HG03442 (cell line): ENCODE measurements at regions not wholly inside any gene's neighbourhood (a gene's known extent, or its start where the extent isn't known, plus 50 kb on each side); places are given as distances from the start of the nearest gene placed in this dataset.

Experiments
- ATAC-seq: cut with Tn5 transposase; IDR thresholded peaks from one replicate; pipeline ENCODE4 v1.9.1; 2021; ENCODE audit warnings: mild to moderate bottlenecking, moderate library complexity; ENCODE audit not compliant: unreplicated experiment

DNA sequence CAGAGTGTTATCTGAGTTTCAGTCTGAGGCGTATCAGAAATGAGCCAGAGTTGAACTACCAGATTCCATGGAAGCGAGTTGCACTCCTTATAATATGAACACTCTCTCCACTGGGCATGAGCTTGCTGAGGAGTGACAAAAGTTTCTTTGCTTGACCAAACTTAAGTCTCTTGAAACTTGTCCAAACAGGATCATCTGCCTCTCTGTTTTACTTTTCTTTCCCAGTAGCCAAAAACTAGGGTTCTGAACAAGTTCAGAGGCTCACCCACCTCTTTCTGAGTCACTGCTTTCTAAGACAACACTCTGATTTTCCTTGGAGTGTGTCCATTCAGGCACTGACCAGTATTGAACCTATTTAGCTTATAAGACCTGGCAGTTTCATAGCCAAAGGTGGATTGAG lies 233.2 kb upstream of the TCF4 start:
- no peak for ATAC-seq

DNA sequence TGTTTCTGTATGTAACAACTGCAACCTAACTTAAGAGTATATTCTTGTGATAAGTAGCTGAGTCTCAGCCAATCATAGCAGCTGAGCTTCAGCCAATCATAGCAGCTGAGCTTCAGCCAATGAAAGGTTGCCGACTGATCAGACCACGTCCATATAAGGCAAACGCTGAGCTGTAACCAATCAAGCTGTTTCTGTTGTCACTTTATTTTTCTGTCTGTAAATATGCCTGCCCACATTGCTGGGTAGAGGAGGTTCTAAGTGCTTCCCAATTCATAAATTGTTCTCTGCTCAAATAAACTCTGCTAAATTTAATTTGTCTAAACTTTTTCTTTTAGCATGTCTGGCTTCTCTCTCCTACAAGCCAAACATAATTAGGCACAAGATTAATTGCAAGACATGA lies 231.5 kb upstream of the TCF4 start:
- no peak for ATAC-seq

DNA sequence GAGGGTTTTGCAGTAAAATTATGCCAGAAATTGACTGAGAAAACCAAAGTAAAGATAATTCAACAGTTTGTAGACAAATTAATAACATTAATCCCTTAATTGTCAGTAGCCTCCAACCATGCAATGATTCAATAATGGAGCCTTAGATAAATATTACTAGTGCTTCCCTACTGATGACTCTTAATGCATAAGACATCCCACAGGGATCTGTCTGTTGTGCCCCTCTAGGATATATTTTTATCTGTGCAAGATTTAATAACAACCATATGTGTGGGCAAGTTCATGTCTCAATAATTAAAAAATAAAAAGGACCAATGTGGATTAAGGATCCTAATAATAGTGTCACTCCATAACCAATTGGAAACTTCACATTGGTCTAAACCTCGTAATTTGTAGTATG lies 230.3 kb upstream of the TCF4 start:
- no peak for ATAC-seq

DNA sequence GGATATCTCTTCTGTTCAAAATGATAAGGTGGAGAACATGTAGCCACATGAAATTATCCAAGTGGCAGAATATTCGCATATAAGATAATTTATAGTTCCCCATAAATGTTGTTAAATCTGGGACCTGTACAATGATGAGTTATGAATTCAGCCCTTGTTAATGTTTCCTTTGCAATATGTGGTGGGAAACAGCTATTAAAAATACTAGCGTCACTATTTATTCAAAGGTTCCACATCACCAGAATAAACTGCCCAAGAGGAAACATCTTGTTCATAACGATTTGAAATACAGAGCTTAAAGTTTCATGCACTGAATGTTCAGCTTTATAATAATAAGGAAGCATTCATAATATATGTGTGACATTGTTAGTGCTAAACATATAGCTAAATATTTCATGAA lies 223.9 kb upstream of the TCF4 start:
- ATAC-seq = no peak

DNA sequence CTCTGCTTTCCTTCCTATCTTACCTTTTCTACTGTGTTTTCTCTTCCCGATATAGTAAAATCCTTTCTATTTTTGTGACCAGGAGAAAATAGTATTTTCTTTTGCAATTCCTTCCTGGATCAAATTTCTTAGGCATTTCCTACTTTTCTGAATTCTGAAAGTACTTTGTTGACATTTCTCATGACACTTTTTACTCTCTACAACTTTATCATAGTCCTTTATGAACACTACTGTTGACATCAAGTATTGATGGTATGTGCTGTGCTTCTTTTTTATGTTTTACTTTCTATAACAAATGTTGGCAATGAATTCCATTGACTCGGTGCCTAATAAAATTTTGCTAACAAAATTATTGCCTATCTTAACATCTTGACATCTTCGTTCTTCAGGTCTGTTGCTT lies 217.7 kb upstream of the TCF4 start:
- ATAC-seq = no peak

DNA sequence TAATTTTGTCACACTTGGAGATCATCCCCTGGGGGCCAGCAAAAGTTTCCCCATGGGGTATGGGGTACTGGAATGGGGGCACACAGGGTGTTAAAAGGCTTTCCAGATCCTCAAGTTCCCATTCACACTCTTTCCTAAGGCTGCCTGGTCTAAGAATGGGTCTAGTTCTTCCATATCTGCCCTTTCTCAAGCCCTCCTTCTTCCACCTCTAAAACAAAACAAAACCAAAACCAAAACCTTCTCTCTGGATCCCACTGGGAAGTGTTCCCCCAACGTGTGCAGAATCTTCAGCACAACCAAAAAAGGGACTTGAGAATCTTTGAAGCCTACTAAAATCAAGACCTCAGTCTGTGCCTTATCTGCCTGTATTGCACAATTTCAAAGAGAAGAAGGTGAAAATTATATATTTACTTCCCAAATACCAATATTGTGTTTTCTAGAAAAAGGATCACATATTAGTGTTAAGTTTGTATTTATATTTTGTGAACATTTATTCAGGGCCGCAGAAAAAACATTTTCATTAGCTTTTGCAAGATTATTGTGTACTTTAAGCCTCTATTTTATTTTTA lies 207.2 kb upstream of the TCF4 start:
- no peak for ATAC-seq

DNA sequence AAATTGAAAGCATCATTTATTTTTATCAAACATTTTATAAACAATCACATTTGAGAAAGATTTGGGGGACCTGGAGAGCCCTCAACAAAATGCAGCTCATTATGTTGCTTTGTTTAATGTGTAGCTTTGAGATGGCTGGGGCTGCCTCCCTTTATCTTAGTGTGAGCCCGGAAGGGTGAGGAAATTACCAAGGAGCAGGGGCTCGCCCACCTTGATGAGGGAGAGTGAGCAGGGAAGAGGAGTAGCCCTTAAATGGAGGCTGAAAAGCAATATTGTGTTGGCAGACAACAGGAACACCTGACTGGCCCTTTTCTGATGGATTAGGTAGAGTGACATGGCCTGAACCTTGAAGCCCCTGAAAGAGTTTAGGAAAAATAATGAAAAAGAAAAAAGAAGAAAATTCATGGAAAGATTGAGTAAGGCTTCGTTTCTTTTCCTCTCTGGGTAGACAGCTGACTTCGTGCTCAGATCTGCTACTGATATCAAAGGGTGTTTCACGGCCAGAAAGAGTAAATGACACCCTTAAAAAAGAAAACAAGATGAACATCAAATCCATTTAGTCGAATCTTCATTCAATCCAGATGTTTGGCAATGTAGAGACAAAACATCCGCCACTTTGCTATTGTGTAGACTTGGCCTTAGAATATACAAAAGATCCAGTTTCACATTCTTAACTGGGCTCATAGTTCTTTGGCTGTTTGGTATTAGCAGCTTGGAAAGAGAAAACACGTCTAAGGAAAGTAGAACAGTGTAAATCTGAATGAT lies 206.5 kb upstream of the TCF4 start:
- no peak for ATAC-seq

DNA sequence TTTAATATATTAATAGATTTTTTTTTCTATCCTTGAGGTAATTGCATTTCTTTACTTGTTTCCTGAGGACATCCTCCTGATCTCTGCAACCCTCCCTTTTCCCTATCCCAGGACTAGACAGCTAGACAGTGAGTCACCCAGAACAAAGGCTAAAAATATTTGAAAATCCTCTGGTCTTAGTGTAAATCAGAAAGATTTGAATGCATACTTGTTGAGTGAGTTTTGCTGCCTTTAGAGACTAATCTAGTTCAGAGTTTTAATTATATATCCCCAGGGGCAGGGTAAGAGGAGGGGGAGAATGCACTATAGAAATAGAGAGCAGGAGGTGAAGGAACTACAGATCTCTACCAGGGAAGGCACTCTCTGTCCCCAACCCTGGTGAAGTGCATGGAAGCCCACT lies 202.3 kb upstream of the TCF4 start:
- ATAC-seq = no peak

DNA sequence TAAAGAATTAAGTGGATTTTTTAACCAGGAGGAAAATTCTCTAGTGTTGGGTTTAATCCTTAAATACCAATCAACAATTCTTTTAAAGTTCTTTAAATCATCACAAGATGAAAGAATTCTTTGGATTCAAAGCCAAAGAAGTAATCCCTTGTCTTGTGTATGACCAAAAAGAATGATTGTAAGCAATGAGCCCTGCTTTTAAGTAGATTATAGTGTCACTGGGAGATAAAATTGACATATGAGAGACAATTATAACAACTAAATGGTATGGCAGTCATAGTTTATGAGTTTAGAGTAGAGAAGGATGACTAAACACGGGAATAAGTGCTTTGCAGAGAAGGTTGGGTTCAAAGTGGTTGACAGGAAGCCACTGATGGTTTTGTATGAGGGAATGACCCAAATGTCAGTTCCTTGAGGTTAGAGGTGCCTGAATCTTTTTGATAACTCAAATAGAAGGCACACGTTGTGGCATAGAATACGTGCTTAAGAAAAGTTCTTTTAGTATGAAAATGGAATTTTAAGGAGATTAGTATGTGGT lies 199.6 kb upstream of the TCF4 start:
- ATAC-seq = no peak

DNA sequence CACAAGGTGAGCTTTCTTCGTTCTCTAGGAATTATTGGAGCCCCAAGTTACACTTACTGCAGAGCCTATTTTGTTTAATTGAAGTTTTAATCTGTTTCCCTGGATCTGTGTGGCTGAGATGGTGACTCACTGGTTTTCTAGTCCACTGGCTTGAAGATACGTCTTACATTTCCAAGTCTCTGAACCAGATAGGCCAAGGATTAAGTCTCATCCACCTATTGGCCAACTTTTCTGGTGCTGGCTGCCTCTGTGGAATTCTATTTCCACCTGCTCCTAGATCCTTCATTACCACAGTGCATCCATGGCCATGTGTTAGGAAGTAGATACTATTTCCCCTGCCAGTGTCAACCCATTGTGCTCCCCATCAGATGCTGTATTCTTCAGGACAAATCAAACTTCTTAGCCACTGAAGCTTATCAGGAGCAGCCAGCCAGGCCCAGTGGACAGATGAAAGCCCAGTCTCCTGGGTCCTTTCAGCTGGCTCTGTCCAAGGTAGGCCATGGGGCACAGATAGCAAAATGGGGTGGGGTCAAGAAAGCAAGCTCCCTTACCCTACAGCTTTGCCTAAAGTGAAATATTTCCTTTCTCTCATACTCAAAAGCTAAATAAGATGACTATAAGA lies 198.8 kb upstream of the TCF4 start:
- ATAC-seq = no peak

DNA sequence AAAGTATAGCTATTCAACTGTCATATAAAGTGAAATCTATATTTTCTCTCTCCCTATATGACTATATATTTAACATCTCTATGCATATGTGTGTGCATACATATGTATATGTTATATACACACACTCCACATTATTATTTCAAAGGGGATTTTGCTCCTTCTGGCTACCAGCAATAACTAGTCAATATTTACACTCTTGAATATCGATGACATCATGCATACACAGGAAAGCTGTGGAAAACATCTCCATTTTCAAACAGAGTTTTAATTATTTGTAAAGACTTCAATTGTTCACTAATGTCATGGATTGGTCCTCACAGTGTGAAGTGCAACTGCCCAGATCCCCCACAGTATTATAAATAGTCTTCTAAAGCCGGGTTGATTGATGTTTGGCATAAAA lies 195.9 kb upstream of the TCF4 start:
- no peak for ATAC-seq

DNA sequence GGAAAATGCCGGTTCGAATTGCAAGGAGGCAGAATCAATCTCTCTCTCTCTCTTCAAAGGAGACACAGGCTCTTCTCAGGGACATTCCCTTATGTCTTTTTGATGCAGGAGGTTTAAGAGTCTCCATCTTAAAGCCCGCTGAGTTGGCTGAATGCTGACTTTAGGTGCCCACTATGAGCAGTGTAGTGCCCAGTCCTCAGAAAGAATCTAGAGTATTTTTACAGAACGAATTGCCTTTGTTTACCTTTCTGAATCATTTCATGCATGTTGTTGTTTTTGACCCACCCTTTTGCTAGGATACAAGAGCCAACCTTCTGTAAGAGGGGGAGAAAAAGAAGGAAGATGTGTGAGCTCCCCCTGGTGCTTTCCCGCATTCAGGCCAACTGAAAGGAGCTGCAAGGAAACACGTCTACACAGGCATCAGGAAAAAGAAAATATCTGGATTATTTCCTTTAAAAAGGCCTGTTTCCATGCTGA lies 193.5 kb upstream of the TCF4 start:
- no peak for ATAC-seq

DNA sequence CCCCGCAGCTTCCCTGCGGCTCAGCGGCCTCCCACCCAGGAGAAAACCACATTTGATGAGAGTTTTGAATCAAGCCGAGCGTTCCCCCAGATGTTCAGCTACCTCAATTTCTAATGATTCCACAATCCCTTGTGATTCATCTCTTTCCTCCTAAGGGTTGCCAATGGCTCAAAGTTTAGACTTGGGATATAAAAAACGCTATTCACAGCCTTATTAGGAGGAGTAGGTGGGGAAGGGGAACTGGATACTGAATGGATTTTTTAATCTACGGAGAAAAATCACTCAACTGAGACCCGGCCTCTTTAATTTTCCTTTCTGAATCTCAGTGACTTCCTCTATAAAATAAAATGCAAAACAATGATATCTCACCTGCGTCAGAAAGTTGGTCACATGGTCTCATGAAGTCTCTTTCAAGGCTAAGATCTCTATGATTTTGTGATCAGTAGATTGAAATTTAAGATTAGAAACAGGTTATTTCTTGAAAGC lies 192.6 kb upstream of the TCF4 start:
- no peak for ATAC-seq

DNA sequence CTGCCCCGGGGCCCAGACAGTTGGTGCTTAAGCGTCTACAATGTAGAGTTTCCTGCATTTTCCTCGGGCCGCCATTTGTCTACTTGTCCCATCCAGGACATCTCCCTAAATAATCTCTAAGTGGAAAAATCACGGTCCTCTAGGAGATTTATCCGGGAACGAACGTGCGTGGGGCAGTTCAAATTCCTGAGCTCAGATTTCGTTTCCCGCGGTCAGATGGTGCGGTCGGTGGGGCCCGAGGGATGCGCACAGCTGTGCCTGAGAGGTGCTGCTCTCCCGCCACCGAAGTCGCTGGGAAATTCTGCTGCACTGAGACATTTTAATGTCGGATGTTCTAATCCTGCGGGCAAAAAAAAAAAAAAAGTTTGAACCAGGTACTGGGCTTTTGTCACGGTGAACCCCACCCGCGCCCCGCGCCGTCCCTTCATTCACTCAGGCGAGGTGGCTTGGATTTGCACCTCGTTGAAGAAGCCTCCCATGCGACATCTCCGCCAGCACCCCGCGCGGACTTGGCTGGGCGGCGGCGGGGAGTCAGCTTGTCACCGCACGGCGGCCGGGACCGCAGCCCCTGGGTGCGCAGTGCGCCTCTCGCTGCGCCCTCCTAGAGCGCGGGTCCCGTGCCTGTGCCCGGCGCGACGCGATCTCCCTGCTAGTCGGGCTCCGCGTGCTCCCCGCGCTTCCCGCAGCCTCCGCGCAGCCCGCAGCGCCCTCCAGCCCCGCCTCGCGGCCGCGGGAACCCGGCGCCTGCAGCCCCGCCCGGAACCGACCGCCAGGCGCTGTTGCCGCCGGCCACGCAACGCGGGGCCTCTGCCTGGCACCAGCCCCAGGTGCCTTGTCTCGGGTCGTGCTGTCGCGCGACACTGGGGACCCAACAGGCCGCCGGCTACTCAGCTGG lies 191.9 kb upstream of the TCF4 start:
- ATAC-seq = no peak

DNA sequence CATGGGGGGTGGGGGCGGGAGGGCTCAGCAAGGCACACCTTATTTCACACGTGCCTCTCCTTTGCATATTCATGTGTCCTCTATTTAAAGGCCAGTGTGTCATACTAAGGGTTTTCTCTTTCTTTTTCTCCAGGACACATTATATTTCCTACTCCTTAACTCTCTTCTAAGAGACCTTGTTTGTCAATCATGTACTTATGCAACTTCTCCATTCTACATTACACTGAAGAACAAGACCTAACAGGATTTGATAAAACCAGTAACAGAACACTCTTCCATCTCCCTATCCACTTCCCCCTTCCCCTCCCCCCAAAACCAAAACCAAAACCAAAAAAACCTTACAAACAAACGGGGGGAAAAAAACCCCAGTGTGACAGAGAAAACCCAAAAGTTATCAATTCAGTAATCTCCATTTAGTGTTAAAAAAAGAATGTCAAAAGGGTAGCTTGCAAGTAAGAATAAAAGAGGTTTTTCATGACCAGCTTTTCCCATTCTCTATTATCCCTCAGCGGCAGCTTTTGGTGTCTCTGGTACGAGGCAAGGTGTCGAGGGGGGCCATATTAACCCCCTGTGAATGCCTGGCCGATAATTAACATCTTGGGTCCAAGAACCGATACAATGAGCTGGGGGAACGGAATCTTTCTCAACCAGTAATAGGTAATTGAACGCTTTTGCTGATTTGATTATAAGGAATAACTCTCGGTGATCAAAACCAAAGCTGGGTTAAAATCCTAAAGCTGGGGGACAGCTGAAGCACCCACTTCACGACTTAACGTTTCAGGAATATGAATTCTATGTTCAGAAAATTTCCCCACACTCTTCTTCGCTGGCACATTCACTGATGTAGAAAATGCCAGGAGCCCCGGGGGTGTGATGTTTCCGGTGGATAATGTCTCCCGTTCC lies 191.0 kb upstream of the TCF4 start:
- ATAC-seq = peak; percentile 35

DNA sequence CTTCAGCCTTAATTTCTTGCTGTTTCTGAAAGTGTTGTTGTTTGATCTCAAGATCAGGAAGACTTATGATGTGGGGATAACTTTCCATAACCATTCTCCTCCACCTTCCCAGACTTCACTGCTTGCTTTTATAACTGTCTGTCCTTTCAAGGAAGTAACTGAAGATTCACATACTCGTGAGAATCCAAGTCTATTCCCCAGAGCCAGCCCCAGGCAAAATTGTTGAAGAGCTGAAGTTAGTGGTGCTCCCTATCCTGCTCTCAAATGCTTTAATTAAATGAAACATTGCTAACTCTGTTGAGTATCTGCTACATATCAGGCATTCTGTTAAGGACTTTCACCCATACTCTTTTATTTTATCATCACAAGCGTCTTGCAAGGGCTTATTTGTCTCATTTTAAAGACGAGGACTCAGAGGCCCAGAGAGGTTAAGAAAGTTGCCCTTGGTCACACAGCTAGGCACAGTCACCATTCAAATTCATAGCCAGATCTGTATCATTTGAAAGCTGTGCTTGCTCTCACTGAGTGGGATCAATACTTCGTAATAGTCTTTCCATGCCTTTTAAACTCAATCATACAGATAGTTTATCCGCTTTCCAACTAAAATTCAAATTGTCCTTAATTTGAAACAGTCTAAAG lies 189.8 kb upstream of the TCF4 start:
- no peak for ATAC-seq

DNA sequence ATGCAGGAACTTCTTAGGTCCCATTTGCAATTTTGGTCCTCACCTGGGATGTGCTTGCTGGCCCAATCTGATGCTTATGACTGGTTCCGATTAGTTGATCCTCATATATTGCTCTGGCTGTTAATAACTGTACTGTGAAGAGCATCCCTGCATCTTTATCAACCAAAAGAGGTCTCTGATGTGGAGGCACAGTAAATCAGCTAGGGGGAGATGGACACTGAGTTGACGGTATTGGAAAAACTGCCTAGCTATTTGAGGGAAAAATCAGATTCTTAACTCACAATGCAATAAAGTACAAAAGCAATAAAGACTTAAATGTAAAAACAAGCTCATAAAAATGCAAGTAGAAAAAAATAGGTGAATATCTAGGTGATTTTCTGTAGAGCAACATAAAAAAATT lies 188.0 kb upstream of the TCF4 start:
- ATAC-seq = no peak

DNA sequence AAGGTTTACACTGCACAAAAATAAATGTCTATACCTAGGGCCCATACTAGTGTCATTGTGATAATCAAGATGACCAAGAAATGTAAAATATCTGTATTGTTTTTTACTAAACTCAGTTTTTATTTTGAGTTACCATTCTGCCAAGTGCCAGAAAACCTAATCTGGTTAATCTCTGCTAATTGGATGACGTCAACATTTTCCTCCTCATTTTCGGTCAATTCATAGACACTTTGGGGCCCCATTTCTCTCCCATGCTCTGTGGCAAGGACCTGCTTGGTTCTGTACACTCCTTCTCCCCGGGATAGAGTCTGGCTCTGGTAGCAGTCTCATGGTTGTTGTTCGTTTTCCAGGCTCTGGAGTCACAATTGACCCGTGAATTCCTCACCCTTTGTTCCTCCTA lies 186.5 kb upstream of the TCF4 start:
- ATAC-seq = no peak

DNA sequence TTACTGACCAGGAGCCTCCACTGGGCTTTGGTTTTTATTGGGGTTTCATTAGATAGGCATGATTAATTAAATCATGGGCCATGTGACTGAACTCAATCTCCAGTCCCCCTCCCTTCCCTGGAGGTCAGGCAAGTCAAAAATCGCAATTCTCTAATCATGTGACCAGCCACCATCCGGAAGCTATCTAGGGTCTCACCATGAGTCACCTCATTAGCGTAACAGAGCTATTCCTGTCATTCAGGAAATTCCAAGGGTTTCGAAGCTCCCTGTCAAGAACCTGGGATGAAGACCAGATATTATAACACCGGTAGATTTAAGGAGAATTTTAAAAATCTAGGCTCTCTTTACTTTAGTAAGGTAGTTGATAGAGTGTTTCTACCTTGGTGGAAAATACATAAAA lies 180.3 kb upstream of the TCF4 start:
- ATAC-seq = no peak
